HCT116 (cell line): ENCODE measurements at regions not wholly inside any gene's neighbourhood (a gene's known extent, or its start where the extent isn't known, plus 50 kb on each side); places are given as distances from the start of the nearest gene placed in this dataset.

Experiments used
- ATAC-seq: fragments of 200-7000 bp; cut with Tn5 transposase; 2 replicates; pipeline ENCODE4 v1.9.1; 2020; ENCODE audit warnings: mild to moderate bottlenecking, moderate library complexity
- BruUV-seq: library from RNA; stranded (reverse); fragments of 400-500 nt; replicated peaks from 2 replicates; lab custom pipeline; 2021; lab: Mats Ljungman, UMichigan
- CTCF ChIA-PET: fragments of 300-600 bp; sonication (Branson Sonifier 250); formaldehyde crosslinking; loops from one replicate; lab custom pipeline; 2021; ENCODE audit warnings: antibody characterized with exemption; lab: Charles Lee
- POLR2A ChIA-PET: fragments of 300-600, 350-600 bp; sonication (Branson Sonifier 250); formaldehyde crosslinking; loops from one replicate; lab custom pipeline; 2021; ENCODE audit warnings: antibody characterized with exemption; lab: Charles Lee
- RAD21 ChIA-PET, 2 experiments: fragments of 300-600 bp; sonication (Branson Sonifier 250); formaldehyde crosslinking; loops; one replicate each; lab custom pipeline; 2023; ENCODE audit warnings: low total read pairs in 2 of 2; ENCODE audit not compliant: uncharacterized antibody in 2 of 2, unreplicated experiment in 2 of 2, low non-redundant PET in 1 of 2; lab: Charles Lee
- DNase-seq: peaks from one replicate; pipeline ENCODE4 v3.0.0-alpha.2; 2010; ENCODE audit warnings: low read depth, low spot score
- H2AFZ ChIP-seq: fragments of 200-600 bp; shearing (Covaris generic), sonication (generic); 2 replicates; pipeline ENCODE4 v1.6.1; 2017; ENCODE audit warnings: low read depth, mixed run types, mixed read lengths, antibody characterized with exemption, low read length; ENCODE audit not compliant: poor library complexity, severe bottlenecking
- H3K27ac ChIP-seq: 2 replicates; pipeline ENCODE4 v1.5.1; 2012; ENCODE audit warnings: low read depth, low read length
- H3K27me3 ChIP-seq: fragments of 200-600 bp; sonication (generic); 2 replicates; pipeline ENCODE4 v1.6.1; 2016; ENCODE audit warnings: mixed run types, low read length, mixed read lengths; ENCODE audit not compliant: insufficient read depth
- H3K36me3 ChIP-seq, 2 experiments: fragments of 200-500 bp in 1 of 2; fragments of 200-600 bp in 1 of 2; sonication (Bioruptor generic) in 1 of 2; sonication (generic) in 1 of 2; 2 replicates each; pipeline versions ENCODE4 v1.5.1 to v1.6.1; 2014 to 2016; ENCODE audit warnings: low read length in 2 of 2, inconsistent platforms in 1 of 2, mixed read lengths in 1 of 2, mixed run types in 1 of 2; ENCODE audit not compliant: insufficient read depth in 2 of 2, control insufficient read depth in 1 of 2
- H3K4me1 ChIP-seq, 2 experiments: fragments of 200-600 bp in 1 of 2; sonication (generic) in 1 of 2; 2 replicates each; pipeline versions ENCODE4 v1.5.1 to v1.6.1; 2012 to 2017; ENCODE audit warnings: low read length in 2 of 2, inconsistent platforms in 1 of 2, mild to moderate bottlenecking in 1 of 2, mixed read lengths in 1 of 2, mixed run types in 1 of 2, moderate library complexity in 1 of 2; ENCODE audit not compliant: insufficient read depth in 2 of 2, control insufficient read depth in 1 of 2
- H3K4me2 ChIP-seq: fragments of 200-600 bp; sonication (generic); 2 replicates; pipeline ENCODE4 v1.6.1; 2017; ENCODE audit warnings: mixed run types, low read length, mixed read lengths
- H3K4me3 ChIP-seq, 2 experiments: fragments of 200-600 bp in 1 of 2; sonication (generic) in 1 of 2; replicated peaks in 1 of 2; 2 replicates each; pipeline ENCODE4 v1.5.1; 2011 to 2016; ENCODE audit warnings: low read length in 2 of 2, control low read depth in 1 of 2, low read depth in 1 of 2, mild to moderate bottlenecking in 1 of 2, mixed read lengths in 1 of 2, mixed run types in 1 of 2
- H3K79me2 ChIP-seq: fragments of 200-600 bp; sonication (generic); 2 replicates; pipeline ENCODE4 v1.6.1; 2017; ENCODE audit warnings: mild to moderate bottlenecking, mixed run types, low read length, moderate library complexity, mixed read lengths; ENCODE audit not compliant: insufficient read depth
- H3K9ac ChIP-seq: fragments of 200-600 bp; sonication (generic); 2 replicates; pipeline ENCODE4 v1.6.1; 2016; ENCODE audit warnings: low read length, mixed read lengths
- H3K9me2 ChIP-seq: fragments of 200-600 bp; sonication (generic), shearing (Covaris generic); 2 replicates; pipeline ENCODE4 v1.6.1; 2017; ENCODE audit warnings: mixed run types, mild to moderate bottlenecking, moderate library complexity; ENCODE audit not compliant: insufficient read depth
- H3K9me3 ChIP-seq, 2 experiments: fragments of 200-500 bp in 1 of 2; fragments of 200-600 bp in 1 of 2; sonication (Bioruptor generic) in 1 of 2; sonication (generic) in 1 of 2; 2 replicates each; pipeline ENCODE4 v1.6.1; 2014 to 2017; ENCODE audit warnings: low read length in 2 of 2, mixed read lengths in 2 of 2, inconsistent platforms in 1 of 2, low read depth in 1 of 2, mild to moderate bottlenecking in 1 of 2, mixed run types in 1 of 2, moderate library complexity in 1 of 2; ENCODE audit not compliant: control insufficient read depth in 1 of 2, insufficient read depth in 1 of 2
- H4K20me1 ChIP-seq: fragments of 200-600 bp; sonication (generic), shearing (Covaris generic); 2 replicates; pipeline ENCODE4 v1.6.1; 2017; ENCODE audit warnings: mixed run types, mild to moderate bottlenecking, moderate library complexity; ENCODE audit not compliant: insufficient read depth
- ATF3 ChIP-seq: IDR thresholded peaks from 2 replicates; pipeline ENCODE4 v1.6.1; 2012
- CEBPB ChIP-seq: IDR thresholded peaks from 2 replicates; pipeline ENCODE4 v1.6.1; 2012; ENCODE audit warnings: low read depth
- EZH2 ChIP-seq: fragments of 200-600 bp; sonication (generic); IDR thresholded peaks from 2 replicates; pipeline ENCODE4 v1.6.1; 2017; ENCODE audit warnings: antibody characterized with exemption, mixed run types
- EZH2phosphoT487 ChIP-seq: fragments of 200-600 bp; IDR thresholded peaks from 2 replicates; pipeline ENCODE4 v1.6.1; 2018; ENCODE audit warnings: antibody characterized with exemption, borderline replicate concordance
- POLR2A ChIP-seq: IDR thresholded peaks from 2 replicates; pipeline ENCODE4 v1.7.0; 2011; ENCODE audit warnings: borderline replicate concordance; ENCODE audit not compliant: insufficient read depth, insufficient read length; ENCODE audit errors: extremely low read depth
- SIN3A ChIP-seq: IDR thresholded peaks from 2 replicates; pipeline ENCODE4 v1.6.1; 2012; ENCODE audit warnings: low read depth
- SRF ChIP-seq: IDR thresholded peaks from 2 replicates; pipeline ENCODE4 v1.6.1; 2012; ENCODE audit warnings: low read depth
- TCF7L2 ChIP-seq: IDR thresholded peaks from 2 replicates; pipeline ENCODE4 v1.7.0; 2011; ENCODE audit warnings: borderline replicate concordance, inconsistent platforms; ENCODE audit not compliant: insufficient read depth, insufficient read length; ENCODE audit errors: extremely low read depth
- ZFX ChIP-seq: fragments of 450-650 bp; IDR thresholded peaks from 2 replicates; pipeline ENCODE4 v1.6.1; 2017
- ZNF274 ChIP-seq: fragments of 200-500 bp; sonication (Bioruptor generic); IDR thresholded peaks from 2 replicates; pipeline ENCODE4 v1.6.1; 2014; ENCODE audit warnings: mild to moderate bottlenecking, low read depth, low read length, inconsistent platforms
- intact Hi-C: fragments of 100-400 bp; cut with micrococcal nuclease; formaldehyde crosslinking; loops from 2 replicates; pipeline ENCODE4 v1.10.0; 2022
- TF ChIP-seq, protein P1 (sequence below): IDR thresholded peaks from 2 replicates; pipeline ENCODE4 v1.6.1; 2012; ENCODE audit warnings: low read depth
- TF ChIP-seq, protein P2 (sequence below): IDR thresholded peaks from 2 replicates; pipeline ENCODE4 v1.6.1; 2011; ENCODE audit warnings: mild to moderate bottlenecking, low read length, moderate library complexity; ENCODE audit not compliant: insufficient replicate concordance; ENCODE audit errors: extremely low read depth
- TF ChIP-seq, protein P3 (sequence below), 3 experiments: fragments of 200-600 bp in 1 of 3; sonication (generic) in 1 of 3; IDR thresholded peaks in 2 of 3; conservative IDR thresholded peaks in 1 of 3; 2 replicates each; pipeline ENCODE4 v1.5.1; 2012 to 2017; ENCODE audit warnings: low read depth in 2 of 3, low read length in 2 of 3, antibody characterized with exemption in 1 of 3, borderline replicate concordance in 1 of 3, control low read depth in 1 of 3, mild to moderate bottlenecking in 1 of 3, mixed read lengths in 1 of 3, mixed run types in 1 of 3, moderate library complexity in 1 of 3; ENCODE audit not compliant: insufficient read depth in 1 of 3

- H3K27ac ChIP-seq, result no peak overlapping the region
- H3K36me3 ChIP-seq, result no peaks in the 10 kb centered on the region
- H3K9ac ChIP-seq, result no peak overlapping the region
- BruUV-seq, result no TSS peak
- no peaks in the 10 kb centered on the region for H4K20me1 ChIP-seq
- H3K27me3 ChIP-seq, result peaks cover 5% of the 10 kb centered on the region; the same call in 1 of the 2 replicates
- RAD21 ChIA-PET, result no interaction called here
- ATAC-seq (no peak), DNase-seq (no peak)
- H3K79me2 ChIP-seq, result no peaks in the 10 kb centered on the region
- H3K9me2 ChIP-seq, result no peaks in the 10 kb centered on the region
- POLR2A ChIA-PET, result no interaction called here
- no peak for TF ChIP-seq SIN3A
- no peak for TF ChIP-seq SRF
- TF ChIP-seq ATF3, result no peak
- no peak for TF ChIP-seq ZNF274
- no peak for TF ChIP-seq TCF7L2
- H2AFZ ChIP-seq, result no peak overlapping the region
- no peaks in the 10 kb centered on the region for H3K9me3 ChIP-seq
- H3K4me2 ChIP-seq, result no peak overlapping the region
- H3K4me3 ChIP-seq, result no peak overlapping the region
- intact Hi-C loops, result no loop called here
- no peaks in the 10 kb centered on the region for H3K4me1 ChIP-seq
- CTCF ChIA-PET, result no interaction called here
These were observed 70.3 kb upstream of the MAP1B start for GRCh38 chr5:72036951-72037350.

DNA sequence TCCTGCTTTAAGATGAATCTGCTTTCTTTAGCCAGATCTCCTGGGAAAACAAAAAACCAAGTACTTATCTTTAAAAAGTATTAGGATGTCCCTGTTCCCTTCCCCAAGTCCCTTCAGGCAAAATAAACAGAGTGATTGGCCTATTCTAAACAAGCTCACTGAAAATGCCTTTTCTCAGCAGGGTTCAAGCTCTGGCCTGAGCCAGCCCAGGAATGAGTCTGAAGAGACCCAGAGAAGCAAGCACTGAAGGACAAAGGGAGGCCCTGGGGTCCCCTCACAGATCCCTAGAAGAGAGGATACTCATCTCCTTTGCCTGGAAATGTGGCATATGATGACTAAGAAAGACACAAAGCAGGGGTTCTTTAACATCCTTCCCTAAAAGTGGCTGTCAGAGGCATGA, 66.8 kb upstream of the MAP1B start:
- no peak for DNase-seq
- ChIA-PET POLR2A (no interaction called here), CTCF (no interaction called here), RAD21 (no interaction called here)
- no peaks in the 10 kb centered on the region for H3K9me2 ChIP-seq
- H3K27ac ChIP-seq, result no peak overlapping the region
- H3K4me2 ChIP-seq, result no peak overlapping the region
- H3K36me3 ChIP-seq, result no peaks in the 10 kb centered on the region
- H3K4me1 ChIP-seq, result no peaks in the 10 kb centered on the region
- H3K9me3 ChIP-seq, result no peaks in the 10 kb centered on the region
- no peak overlapping the region for H3K9ac ChIP-seq
- H4K20me1 ChIP-seq, result no peaks in the 10 kb centered on the region
- BruUV-seq, result no TSS peak
- intact Hi-C loops, result no loop called here
- ATAC-seq, result no peak
- no peaks in the 10 kb centered on the region for H3K79me2 ChIP-seq
- no peak overlapping the region for H2AFZ ChIP-seq
- peaks cover 14% of the 10 kb centered on the region for H3K27me3 ChIP-seq
- no peak overlapping the region for H3K4me3 ChIP-seq
- TF ChIP-seq SIN3A (no peak), EZH2 (no peak), POLR2A (no peak), TCF7L2 (no peak), ZFX (no peak), EZH2phosphoT487 (no peak), CEBPB (no peak)
- TF ChIP-seq, protein P1, sequence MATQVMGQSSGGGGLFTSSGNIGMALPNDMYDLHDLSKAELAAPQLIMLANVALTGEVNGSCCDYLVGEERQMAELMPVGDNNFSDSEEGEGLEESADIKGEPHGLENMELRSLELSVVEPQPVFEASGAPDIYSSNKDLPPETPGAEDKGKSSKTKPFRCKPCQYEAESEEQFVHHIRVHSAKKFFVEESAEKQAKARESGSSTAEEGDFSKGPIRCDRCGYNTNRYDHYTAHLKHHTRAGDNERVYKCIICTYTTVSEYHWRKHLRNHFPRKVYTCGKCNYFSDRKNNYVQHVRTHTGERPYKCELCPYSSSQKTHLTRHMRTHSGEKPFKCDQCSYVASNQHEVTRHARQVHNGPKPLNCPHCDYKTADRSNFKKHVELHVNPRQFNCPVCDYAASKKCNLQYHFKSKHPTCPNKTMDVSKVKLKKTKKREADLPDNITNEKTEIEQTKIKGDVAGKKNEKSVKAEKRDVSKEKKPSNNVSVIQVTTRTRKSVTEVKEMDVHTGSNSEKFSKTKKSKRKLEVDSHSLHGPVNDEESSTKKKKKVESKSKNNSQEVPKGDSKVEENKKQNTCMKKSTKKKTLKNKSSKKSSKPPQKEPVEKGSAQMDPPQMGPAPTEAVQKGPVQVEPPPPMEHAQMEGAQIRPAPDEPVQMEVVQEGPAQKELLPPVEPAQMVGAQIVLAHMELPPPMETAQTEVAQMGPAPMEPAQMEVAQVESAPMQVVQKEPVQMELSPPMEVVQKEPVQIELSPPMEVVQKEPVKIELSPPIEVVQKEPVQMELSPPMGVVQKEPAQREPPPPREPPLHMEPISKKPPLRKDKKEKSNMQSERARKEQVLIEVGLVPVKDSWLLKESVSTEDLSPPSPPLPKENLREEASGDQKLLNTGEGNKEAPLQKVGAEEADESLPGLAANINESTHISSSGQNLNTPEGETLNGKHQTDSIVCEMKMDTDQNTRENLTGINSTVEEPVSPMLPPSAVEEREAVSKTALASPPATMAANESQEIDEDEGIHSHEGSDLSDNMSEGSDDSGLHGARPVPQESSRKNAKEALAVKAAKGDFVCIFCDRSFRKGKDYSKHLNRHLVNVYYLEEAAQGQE, result no peak
- TF ChIP-seq, protein P2, sequence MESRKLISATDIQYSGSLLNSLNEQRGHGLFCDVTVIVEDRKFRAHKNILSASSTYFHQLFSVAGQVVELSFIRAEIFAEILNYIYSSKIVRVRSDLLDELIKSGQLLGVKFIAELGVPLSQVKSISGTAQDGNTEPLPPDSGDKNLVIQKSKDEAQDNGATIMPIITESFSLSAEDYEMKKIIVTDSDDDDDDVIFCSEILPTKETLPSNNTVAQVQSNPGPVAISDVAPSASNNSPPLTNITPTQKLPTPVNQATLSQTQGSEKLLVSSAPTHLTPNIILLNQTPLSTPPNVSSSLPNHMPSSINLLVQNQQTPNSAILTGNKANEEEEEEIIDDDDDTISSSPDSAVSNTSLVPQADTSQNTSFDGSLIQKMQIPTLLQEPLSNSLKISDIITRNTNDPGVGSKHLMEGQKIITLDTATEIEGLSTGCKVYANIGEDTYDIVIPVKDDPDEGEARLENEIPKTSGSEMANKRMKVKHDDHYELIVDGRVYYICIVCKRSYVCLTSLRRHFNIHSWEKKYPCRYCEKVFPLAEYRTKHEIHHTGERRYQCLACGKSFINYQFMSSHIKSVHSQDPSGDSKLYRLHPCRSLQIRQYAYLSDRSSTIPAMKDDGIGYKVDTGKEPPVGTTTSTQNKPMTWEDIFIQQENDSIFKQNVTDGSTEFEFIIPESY, result no peak
- TF ChIP-seq, protein P3, sequence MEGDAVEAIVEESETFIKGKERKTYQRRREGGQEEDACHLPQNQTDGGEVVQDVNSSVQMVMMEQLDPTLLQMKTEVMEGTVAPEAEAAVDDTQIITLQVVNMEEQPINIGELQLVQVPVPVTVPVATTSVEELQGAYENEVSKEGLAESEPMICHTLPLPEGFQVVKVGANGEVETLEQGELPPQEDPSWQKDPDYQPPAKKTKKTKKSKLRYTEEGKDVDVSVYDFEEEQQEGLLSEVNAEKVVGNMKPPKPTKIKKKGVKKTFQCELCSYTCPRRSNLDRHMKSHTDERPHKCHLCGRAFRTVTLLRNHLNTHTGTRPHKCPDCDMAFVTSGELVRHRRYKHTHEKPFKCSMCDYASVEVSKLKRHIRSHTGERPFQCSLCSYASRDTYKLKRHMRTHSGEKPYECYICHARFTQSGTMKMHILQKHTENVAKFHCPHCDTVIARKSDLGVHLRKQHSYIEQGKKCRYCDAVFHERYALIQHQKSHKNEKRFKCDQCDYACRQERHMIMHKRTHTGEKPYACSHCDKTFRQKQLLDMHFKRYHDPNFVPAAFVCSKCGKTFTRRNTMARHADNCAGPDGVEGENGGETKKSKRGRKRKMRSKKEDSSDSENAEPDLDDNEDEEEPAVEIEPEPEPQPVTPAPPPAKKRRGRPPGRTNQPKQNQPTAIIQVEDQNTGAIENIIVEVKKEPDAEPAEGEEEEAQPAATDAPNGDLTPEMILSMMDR (IDR thresholded peaks at IDR 0.05 in 2 of 3, conservative IDR thresholded peaks at IDR 0.05 in 1 of 3; ENCODE audit: borderline replicate concordance in 1 of 3, insufficient read depth in 1 of 3, low read depth in 2 of 3, low read length in 2 of 3), result no peak
